PFSK-1 (cell line): ENCODE measurements at regions not wholly inside any gene's neighbourhood (a gene's known extent, or its start where the extent isn't known, plus 50 kb on each side); places are given as distances from the start of the nearest gene placed in this dataset.
A peak's percentile ranks its signal among the peaks of the same experiment; 100 is the strongest.

Experiments
- FOXP2 ChIP-seq: optimal IDR thresholded peaks from 2 replicates; pipeline ENCODE3; 2011; ENCODE audit warnings: borderline replicate concordance, control low read depth, inconsistent platforms; ENCODE audit not compliant: insufficient read depth; ENCODE audit errors: extremely low read length, extremely low read depth
- REST ChIP-seq, 2 experiments: IDR thresholded peaks; 2 replicates each; pipeline versions ENCODE4 v1.6.1 to v1.8.0; 2011 to 2012; ENCODE audit warnings: low read depth in 2 of 2, low read length in 2 of 2, control low read depth in 1 of 2, inconsistent platforms in 1 of 2, mild to moderate bottlenecking in 1 of 2, moderate library complexity in 1 of 2; ENCODE audit not compliant: insufficient read depth in 1 of 2
- SIN3A ChIP-seq: IDR thresholded peaks from 2 replicates; pipeline ENCODE4 v1.6.1; 2012; ENCODE audit warnings: mild to moderate bottlenecking, low read length, moderate library complexity, borderline replicate concordance; ENCODE audit not compliant: insufficient read depth
- TAF1 ChIP-seq: IDR thresholded peaks from 2 replicates; pipeline ENCODE4 v1.6.1; 2012; ENCODE audit warnings: low read length, control low read depth, borderline replicate concordance; ENCODE audit not compliant: insufficient read depth

DNA sequence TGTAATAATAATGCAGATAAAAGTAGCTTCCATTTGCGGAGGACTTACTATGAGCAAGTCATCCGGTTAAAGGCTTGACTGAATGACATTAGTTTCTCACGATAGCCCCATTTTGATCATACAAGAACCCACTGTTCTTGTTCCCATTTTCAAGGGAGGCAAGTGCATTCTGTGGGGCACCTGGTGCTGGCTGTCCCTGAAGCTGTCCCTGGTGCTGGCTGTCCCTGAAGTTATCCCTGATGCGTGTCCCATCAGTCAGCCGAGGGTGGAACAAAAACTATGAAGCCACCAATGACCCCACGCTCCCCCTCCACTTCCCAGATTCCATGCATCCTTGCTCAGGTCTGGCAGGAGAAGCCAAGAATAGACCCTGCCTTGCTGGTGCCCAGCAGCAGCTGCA, 95.3 kb downstream of the EDN3 start:
- TF ChIP-seq REST (IDR thresholded peaks at IDR 0.05; ENCODE audit: insufficient read depth in 1 of 2, low read depth in 2 of 2, low read length in 2 of 2) (peak; percentile 42 to 69; a peak in 2 of 4 replicates), TAF1 (no peak), SIN3A (no peak), FOXP2 (no peak)
